Activated B cell treated with CpG ODN at 0.5 μM for 24 hours (primary cell): ENCODE measurements at regions not wholly inside any gene's neighbourhood (a gene's known extent, or its start where the extent isn't known, plus 50 kb on each side); places are given as distances from the start of the nearest gene placed in this dataset.
"Not testable (repeated sequence)": the region's sequence is repeated elsewhere in the genome, so short reads cannot be mapped to it uniquely, and the experiment has no call there.

Experiments used
- ATAC-seq: fragments of 200-7000 bp; cut with Tn5 transposase; one replicate; pipeline ENCODE4 v1.10.0; 2021; ENCODE audit warnings: low read depth, mild to moderate bottlenecking, moderate library complexity
- CTCF ChIA-PET: fragments of 350-600 bp; sonication (Branson Sonifier 250); formaldehyde crosslinking; loops from one replicate; lab custom pipeline; 2021; ENCODE audit warnings: antibody characterized with exemption; lab: Charles Lee
- POLR2A ChIA-PET: fragments of 350-600 bp; sonication (Branson Sonifier 250); formaldehyde crosslinking; loops from one replicate; lab custom pipeline; 2021; ENCODE audit warnings: antibody characterized with exemption; lab: Charles Lee
- DNase-seq: peaks from one replicate; pipeline ENCODE4 v3.0.0; 2022
- H3K27ac Mint-ChIP-seq: one replicate; pipeline ENCODE4 v1.8.0; 2020; ENCODE audit warnings: mixed read lengths
- H3K27me3 Mint-ChIP-seq: one replicate; pipeline ENCODE4 v1.8.0; 2021; ENCODE audit warnings: mixed read lengths
- H3K36me3 Mint-ChIP-seq: one replicate; pipeline ENCODE4 v1.8.0; 2021; ENCODE audit warnings: low read depth, mixed read lengths
- H3K4me1 Mint-ChIP-seq: one replicate; pipeline ENCODE4 v1.8.0; 2021; ENCODE audit warnings: mixed read lengths
- H3K4me3 Mint-ChIP-seq: one replicate; pipeline ENCODE4 v1.8.0; 2020; ENCODE audit warnings: mild to moderate bottlenecking, mixed read lengths
- H3K9me3 Mint-ChIP-seq: one replicate; pipeline ENCODE4 v1.8.0; 2020; ENCODE audit warnings: mixed read lengths
- CTCF ChIP-seq: fragments of 200-600 bp; IDR thresholded peaks from one replicate; pipeline ENCODE4 v1.8.0; 2022; ENCODE audit warnings: antibody characterized with exemption, mild to moderate bottlenecking
- intact Hi-C: fragments of 100-400 bp; cut with micrococcal nuclease; formaldehyde crosslinking; loops from one replicate; pipeline ENCODE4 v1.15.1; 2024

- ChIA-PET CTCF (no interaction called here), POLR2A (no interaction called here)
- no peaks in the 10 kb centered on the region for H3K27me3 Mint-ChIP-seq
- H3K4me3 Mint-ChIP-seq, result no peak overlapping the region
- TF ChIP-seq CTCF, result no peak
- no peak overlapping the region for H3K27ac Mint-ChIP-seq
- DNase-seq, result no peak
- intact Hi-C loops, result no loop called here
- H3K9me3 Mint-ChIP-seq, result peaks cover 37% of the 10 kb centered on the region
- no peaks in the 10 kb centered on the region for H3K4me1 Mint-ChIP-seq
- no peak for ATAC-seq
- H3K36me3 Mint-ChIP-seq, result no peaks in the 10 kb centered on the region
These were observed 123.2 kb upstream of the IRAK1BP1 start for GRCh38 chr6:78744144-78744543.

GRCh38 chr6:78746457-78746856, 120.9 kb upstream of the IRAK1BP1 start:
- ATAC-seq, result no peak
- POLR2A ChIA-PET, result no interaction called here
- no peaks in the 10 kb centered on the region for H3K4me1 Mint-ChIP-seq
- no peak for DNase-seq
- CTCF ChIA-PET, result no interaction called here
- no peak for TF ChIP-seq CTCF
- peaks cover 26% of the 10 kb centered on the region for H3K9me3 Mint-ChIP-seq
- intact Hi-C loops, result no loop called here
- no peaks in the 10 kb centered on the region for H3K36me3 Mint-ChIP-seq
- H3K27ac Mint-ChIP-seq, result no peak overlapping the region
- no peak overlapping the region for H3K4me3 Mint-ChIP-seq
- no peaks in the 10 kb centered on the region for H3K27me3 Mint-ChIP-seq

GRCh38 chr6:78749326-78749725, 118.0 kb upstream of the IRAK1BP1 start:
- POLR2A ChIA-PET, result no interaction called here
- no peak overlapping the region for H3K27ac Mint-ChIP-seq
- H3K27me3 Mint-ChIP-seq, result no peaks in the 10 kb centered on the region
- H3K36me3 Mint-ChIP-seq, result no peaks in the 10 kb centered on the region
- ATAC-seq (no peak), DNase-seq (no peak)
- intact Hi-C loops, result no loop called here
- H3K4me1 Mint-ChIP-seq, result no peaks in the 10 kb centered on the region
- CTCF ChIA-PET, result no interaction called here
- no peak for TF ChIP-seq CTCF
- H3K9me3 Mint-ChIP-seq, result peaks cover 19% of the 10 kb centered on the region
- no peak overlapping the region for H3K4me3 Mint-ChIP-seq

DNA sequence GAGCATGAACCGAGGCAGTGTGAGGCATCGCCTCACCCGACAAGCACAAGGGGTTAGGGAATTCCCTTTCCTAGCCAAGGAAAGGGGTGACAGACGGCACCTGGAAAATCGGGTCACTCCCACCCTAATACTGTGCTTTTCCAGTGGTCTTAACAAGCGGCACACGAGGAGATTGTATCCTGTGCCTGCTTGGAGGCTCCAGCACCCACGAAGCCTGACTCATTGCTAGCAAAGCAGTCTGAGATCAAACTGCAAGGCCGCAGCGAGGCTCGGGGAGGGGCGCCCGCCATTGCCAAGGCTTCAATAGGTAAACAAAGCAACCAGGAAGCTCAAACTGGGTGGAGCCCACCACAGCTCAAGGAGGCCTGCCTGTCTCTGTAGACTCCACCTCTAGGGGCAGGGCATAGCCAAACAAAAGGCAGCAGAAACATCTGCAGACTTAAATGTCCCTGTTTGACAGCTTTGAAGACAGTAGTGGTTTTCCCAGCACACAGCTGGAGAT, 109.0 kb upstream of the IRAK1BP1 start:
- H3K36me3 Mint-ChIP-seq, H3K9me3 Mint-ChIP-seq, DNase-seq, ATAC-seq, H3K4me3 Mint-ChIP-seq, intact Hi-C loops, H3K27me3 Mint-ChIP-seq, H3K27ac Mint-ChIP-seq, H3K4me1 Mint-ChIP-seq, CTCF ChIA-PET: not testable (repeated sequence)
- POLR2A ChIA-PET, result interaction anchor here (0.7 kb wide), 1 partner anchor 48 kb away, joined by 4 read pairs; no protein-coding TSS in a partner anchor

DNA sequence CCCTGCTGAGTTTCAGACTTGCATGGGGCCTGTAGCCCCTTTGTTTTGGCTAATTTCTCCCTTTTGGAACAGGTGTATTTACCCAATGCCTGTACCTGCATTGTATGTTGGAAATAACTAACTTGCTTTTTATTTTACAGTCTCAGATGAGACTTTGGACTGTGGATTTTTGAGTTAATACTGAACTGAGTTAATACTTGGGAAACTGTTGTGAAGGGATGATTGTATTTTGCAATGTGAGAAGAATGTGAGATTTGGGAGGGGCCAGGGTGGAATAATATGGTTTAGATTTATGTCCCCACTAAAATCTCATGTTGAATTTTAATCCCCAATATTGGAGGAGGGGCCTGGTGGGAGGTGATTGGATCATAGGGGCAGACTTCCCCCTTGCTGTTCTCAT, 99.1 kb upstream of the IRAK1BP1 start:
- no peak overlapping the region for H3K27ac Mint-ChIP-seq
- DNase-seq, result no peak
- CTCF ChIA-PET, result no interaction called here
- ATAC-seq, result no peak
- intact Hi-C loops, result no loop called here
- no peak for TF ChIP-seq CTCF
- no peak overlapping the region for H3K4me3 Mint-ChIP-seq
- POLR2A ChIA-PET, result no interaction called here
- H3K36me3 Mint-ChIP-seq, result no peaks in the 10 kb centered on the region
- H3K27me3 Mint-ChIP-seq, result no peaks in the 10 kb centered on the region
- H3K4me1 Mint-ChIP-seq, result no peaks in the 10 kb centered on the region
- peaks cover 10% of the 10 kb centered on the region for H3K9me3 Mint-ChIP-seq

DNA sequence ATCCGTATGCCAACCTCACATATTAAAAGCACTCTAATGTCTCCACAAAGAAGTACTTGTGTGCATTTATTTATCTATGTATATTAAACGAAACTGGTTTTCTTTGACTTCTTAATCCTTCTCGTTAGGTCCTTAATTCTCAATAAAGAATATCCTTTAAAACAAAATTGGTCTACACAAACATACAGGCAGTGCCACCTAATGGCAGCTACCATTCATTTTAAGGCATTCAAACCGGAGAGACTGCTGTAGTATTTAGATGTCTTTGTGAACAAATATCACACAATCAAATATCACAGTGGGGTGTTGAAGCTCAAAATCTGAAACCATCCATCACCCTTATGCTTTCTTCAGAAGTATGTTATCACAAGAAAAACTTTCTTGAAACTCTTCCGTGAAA, 96.6 kb upstream of the IRAK1BP1 start:
- no peak for TF ChIP-seq CTCF
- no peak overlapping the region for H3K27ac Mint-ChIP-seq
- ChIA-PET POLR2A (no interaction called here), CTCF (no interaction called here)
- DNase-seq (no peak), ATAC-seq (no peak)
- H3K4me1 Mint-ChIP-seq, result no peaks in the 10 kb centered on the region
- H3K36me3 Mint-ChIP-seq, result no peaks in the 10 kb centered on the region
- H3K27me3 Mint-ChIP-seq, result no peaks in the 10 kb centered on the region
- peaks cover 8% of the 10 kb centered on the region for H3K9me3 Mint-ChIP-seq
- intact Hi-C loops, result no loop called here
- H3K4me3 Mint-ChIP-seq, result no peak overlapping the region
